HG02973 (cell line): ENCODE measurements at regions not wholly inside any gene's neighbourhood (a gene's known extent, or its start where the extent isn't known, plus 50 kb on each side); places are given as distances from the start of the nearest gene placed in this dataset.

Experiments
- ATAC-seq: cut with Tn5 transposase; IDR thresholded peaks from one replicate; pipeline ENCODE4 v1.9.1; 2021; ENCODE audit warnings: moderate library complexity; ENCODE audit not compliant: unreplicated experiment

- ATAC-seq, result no peak
These were observed 224.2 kb downstream of the MINAR1 start for GRCh38 chr15:79656151-79657000.

GRCh38 chr15:79657722-79658121 is 225.6 kb downstream of the MINAR1 start:
- ATAC-seq, result no peak

GRCh38 chr15:79659691-79660090 is 227.6 kb downstream of the MINAR1 start:
- ATAC-seq, result no peak

GRCh38 chr15:79661411-79661810 is 229.3 kb downstream of the MINAR1 start:
- no peak for ATAC-seq

- ATAC-seq, result peak; percentile 81
These were observed 223.2 kb downstream of the MTHFS start for GRCh38 chr15:79673416-79674123.

- no peak for ATAC-seq
These were observed 222.7 kb downstream of the MTHFS start for GRCh38 chr15:79674124-79674465.

- ATAC-seq, result no peak
These were observed 220.8 kb downstream of the MTHFS start for GRCh38 chr15:79675982-79676381.

- ATAC-seq, result no peak
These were observed 220.2 kb downstream of the MTHFS start for GRCh38 chr15:79676621-79677020.

- no peak for ATAC-seq
These were observed 219.6 kb downstream of the MTHFS start for GRCh38 chr15:79677241-79677640.

GRCh38 chr15:79678032-79678701 is 218.6 kb downstream of the MTHFS start:
- ATAC-seq, result no peak

GRCh38 chr15:79680720-79681119 is 216.1 kb downstream of the MTHFS start:
- ATAC-seq, result no peak

- no peak for ATAC-seq
These were observed 214.5 kb downstream of the MTHFS start for GRCh38 chr15:79682285-79682684.

- ATAC-seq, result no peak
These were observed 213.9 kb downstream of the MTHFS start for GRCh38 chr15:79682851-79683288.

- no peak for ATAC-seq
These were observed 207.8 kb downstream of the MTHFS start for GRCh38 chr15:79689030-79689429.

GRCh38 chr15:79700951-79701480 is 195.8 kb downstream of the MTHFS start:
- no peak for ATAC-seq

GRCh38 chr15:79702621-79703020 is 194.2 kb downstream of the MTHFS start:
- ATAC-seq, result no peak

GRCh38 chr15:79721256-79721655 is 175.6 kb downstream of the MTHFS start:
- ATAC-seq, result no peak

- ATAC-seq, result no peak
These were observed 172.5 kb downstream of the MTHFS start for GRCh38 chr15:79724312-79724711.

GRCh38 chr15:79724804-79725203 is 172.0 kb downstream of the MTHFS start:
- no peak for ATAC-seq

GRCh38 chr15:79728867-79729266 is 167.9 kb downstream of the MTHFS start:
- no peak for ATAC-seq

GRCh38 chr15:79736435-79737000 is 160.3 kb downstream of the MTHFS start:
- no peak for ATAC-seq
